ENCODE measurements at regions not wholly inside any gene's neighbourhood (a gene's known extent, or its start where the extent isn't known, plus 50 kb on each side); places are given as distances from the start of the nearest gene placed in this dataset.
A peak's percentile ranks its signal among the peaks of the same experiment; 100 is the strongest.

- DNase-seq (ENCODE audit: extremely low read depth, low read depth) = no peak
- TF ChIP-seq, protein P1, sequence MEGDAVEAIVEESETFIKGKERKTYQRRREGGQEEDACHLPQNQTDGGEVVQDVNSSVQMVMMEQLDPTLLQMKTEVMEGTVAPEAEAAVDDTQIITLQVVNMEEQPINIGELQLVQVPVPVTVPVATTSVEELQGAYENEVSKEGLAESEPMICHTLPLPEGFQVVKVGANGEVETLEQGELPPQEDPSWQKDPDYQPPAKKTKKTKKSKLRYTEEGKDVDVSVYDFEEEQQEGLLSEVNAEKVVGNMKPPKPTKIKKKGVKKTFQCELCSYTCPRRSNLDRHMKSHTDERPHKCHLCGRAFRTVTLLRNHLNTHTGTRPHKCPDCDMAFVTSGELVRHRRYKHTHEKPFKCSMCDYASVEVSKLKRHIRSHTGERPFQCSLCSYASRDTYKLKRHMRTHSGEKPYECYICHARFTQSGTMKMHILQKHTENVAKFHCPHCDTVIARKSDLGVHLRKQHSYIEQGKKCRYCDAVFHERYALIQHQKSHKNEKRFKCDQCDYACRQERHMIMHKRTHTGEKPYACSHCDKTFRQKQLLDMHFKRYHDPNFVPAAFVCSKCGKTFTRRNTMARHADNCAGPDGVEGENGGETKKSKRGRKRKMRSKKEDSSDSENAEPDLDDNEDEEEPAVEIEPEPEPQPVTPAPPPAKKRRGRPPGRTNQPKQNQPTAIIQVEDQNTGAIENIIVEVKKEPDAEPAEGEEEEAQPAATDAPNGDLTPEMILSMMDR (IDR thresholded peaks at IDR 0.05; ENCODE audit: low read depth, low read length) = no peak
Observed at GRCh38 chr15:31852933-31853799, 177.1 kb upstream of the CHRNA7 start.

DNA sequence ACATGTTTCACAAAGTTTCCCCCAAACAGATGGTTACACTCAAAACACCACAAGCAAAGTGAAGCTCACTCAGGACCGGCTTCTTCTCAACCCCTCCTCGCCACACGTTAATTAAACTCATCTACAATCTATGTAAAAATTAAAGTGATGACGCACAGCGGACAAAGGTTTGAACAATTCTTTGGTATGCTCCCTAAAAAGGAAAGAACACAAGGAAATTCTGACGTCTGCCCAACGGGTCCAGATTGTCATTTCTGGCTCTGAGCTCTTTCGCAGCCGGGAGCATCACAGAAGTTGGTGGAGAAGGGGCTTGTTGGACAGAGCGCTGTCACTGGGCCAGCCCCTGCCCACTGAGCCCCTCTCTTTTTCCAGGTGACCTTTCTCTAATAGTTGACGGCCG lies 173.7 kb upstream of the CHRNA7 start:
- DNase-seq (ENCODE audit: extremely low read depth, low read depth) = no peak
- TF ChIP-seq, protein P1 (IDR thresholded peaks at IDR 0.05; ENCODE audit: low read depth, low read length) = no peak

- DNase-seq (ENCODE audit: extremely low read depth, low read depth) = no peak
- TF ChIP-seq, protein P1 (IDR thresholded peaks at IDR 0.05; ENCODE audit: low read depth, low read length) = no peak
Observed at GRCh38 chr15:31857194-31857593, 173.1 kb upstream of the CHRNA7 start.

DNA sequence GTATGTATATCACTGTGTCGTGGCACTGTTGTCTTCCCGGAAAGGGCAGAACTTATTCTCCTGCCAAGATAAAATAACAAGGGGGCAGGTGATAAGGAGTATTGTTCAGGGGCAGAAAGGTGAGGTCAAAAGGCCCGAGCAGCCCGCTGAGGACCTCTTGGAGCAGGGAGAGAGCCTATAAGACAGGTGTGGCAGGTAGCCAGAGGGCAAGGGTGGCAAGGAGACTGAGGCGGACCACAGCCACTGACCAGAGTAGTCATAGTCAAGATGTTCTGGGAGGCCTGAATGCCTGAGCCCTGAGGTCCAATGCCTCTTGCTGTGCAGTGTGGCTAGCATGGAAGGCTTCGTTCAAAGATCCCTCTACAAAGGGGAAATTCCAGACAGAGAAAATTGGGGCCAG lies 172.3 kb upstream of the CHRNA7 start:
- TF ChIP-seq, protein P1 (IDR thresholded peaks at IDR 0.05; ENCODE audit: low read depth, low read length) = no peak
- no peak for DNase-seq (ENCODE audit: extremely low read depth, low read depth)

DNA sequence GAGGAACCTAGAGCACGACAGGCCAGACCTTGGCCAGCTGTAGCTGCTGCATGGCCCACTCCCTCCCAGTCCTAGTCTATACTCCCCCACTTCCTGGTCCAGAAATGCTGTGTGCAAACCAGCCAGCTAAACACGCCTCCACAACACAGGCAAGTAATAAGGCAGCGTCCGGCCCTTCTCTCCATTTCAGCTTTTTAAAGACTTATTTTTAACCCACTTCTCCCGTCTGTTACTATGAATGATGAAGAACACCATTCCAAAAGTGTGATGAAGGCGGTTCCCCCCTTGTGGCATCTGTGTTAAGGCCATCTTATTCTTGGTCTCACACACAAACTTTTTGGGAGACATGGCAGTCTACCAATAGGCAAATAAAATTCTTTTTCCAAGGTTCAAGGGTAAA lies 164.1 kb upstream of the CHRNA7 start:
- no peak for DNase-seq (ENCODE audit: extremely low read depth, low read depth)
- TF ChIP-seq, protein P1 (IDR thresholded peaks at IDR 0.05; ENCODE audit: low read depth, low read length) = no peak

DNA sequence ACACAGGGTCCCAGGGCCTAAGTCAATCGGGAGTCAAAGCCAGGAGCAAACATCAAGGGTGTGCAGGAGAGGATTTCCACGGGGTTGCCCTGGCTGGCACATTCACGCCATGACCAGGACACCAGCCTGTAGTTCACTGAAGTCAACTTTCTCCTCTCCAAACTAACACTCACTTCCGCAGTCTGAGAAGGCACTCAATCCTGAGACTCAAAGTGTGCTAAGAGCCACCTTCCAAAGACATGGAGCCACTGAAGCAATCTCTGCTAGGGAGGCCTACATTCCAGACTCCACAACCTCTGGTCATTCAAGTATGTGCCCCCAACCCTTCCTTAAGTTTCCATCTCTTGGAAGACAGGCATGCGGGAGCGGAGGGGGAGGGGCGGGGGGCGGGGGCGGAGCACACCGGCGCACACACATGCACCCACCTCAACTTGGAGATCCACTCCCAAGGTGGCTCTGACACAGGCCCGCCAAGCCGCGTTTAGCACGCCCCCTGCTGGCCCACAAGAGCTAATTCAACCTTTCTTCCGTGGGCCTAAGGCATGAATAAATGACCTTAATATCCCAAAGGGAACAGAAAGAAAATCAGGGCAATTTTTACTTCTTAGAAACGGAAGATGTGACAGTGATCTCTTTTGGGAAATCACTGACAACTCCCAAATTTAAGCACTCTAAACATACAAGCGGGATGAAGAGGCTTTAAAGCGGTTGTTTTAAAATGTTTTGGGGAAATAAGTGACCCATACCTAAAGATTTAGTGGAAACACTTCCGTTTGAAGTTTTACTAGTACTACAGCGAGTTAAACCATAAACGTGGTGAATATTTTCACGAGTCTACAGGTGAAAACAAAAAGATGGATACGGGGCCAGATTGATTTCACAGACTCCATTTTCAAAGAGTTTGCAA lies 162.5 kb upstream of the CHRNA7 start:
- DNase-seq (ENCODE audit: extremely low read depth, low read depth) = peak; percentile 10
- TF ChIP-seq, protein P1 (IDR thresholded peaks at IDR 0.05; ENCODE audit: low read depth, low read length) = peak; percentile 76

All from AG09319 (cell line).